Calu3 (cell line): ENCODE measurements at regions not wholly inside any gene's neighbourhood (a gene's known extent, or its start where the extent isn't known, plus 50 kb on each side); places are given as distances from the start of the nearest gene placed in this dataset.

Experiments used
- BruUV-seq: library from RNA; stranded (reverse); fragments of 400-500 nt; replicated peaks from 2 replicates; lab custom pipeline; 2021; lab: Mats Ljungman, UMichigan
- CTCF ChIA-PET: fragments of 300-600 bp; sonication (Branson Sonifier 250); formaldehyde crosslinking; loops from one replicate; lab custom pipeline; 2022; ENCODE audit warnings: antibody characterized with exemption; lab: Charles Lee
- DNase-seq: peaks from one replicate; pipeline ENCODE4 v3.0.0; 2022
- H3K27ac Mint-ChIP-seq: one replicate; pipeline ENCODE4 v1.8.0; 2022; ENCODE audit warnings: mixed read lengths; ENCODE audit not compliant: unreplicated experiment
- H3K27me3 Mint-ChIP-seq: one replicate; pipeline ENCODE4 v1.8.0; 2022; ENCODE audit warnings: mixed read lengths; ENCODE audit not compliant: unreplicated experiment
- H3K36me3 Mint-ChIP-seq: one replicate; pipeline ENCODE4 v1.8.0; 2022; ENCODE audit warnings: mild to moderate bottlenecking, moderate library complexity, mixed read lengths; ENCODE audit not compliant: insufficient read depth, unreplicated experiment
- H3K4me1 Mint-ChIP-seq: one replicate; pipeline ENCODE4 v1.8.0; 2022; ENCODE audit warnings: mild to moderate bottlenecking, low read depth, mixed read lengths; ENCODE audit not compliant: unreplicated experiment
- H3K4me3 Mint-ChIP-seq: one replicate; pipeline ENCODE4 v1.8.0; 2022; ENCODE audit warnings: mild to moderate bottlenecking, low read depth, moderate library complexity, mixed read lengths; ENCODE audit not compliant: unreplicated experiment
- H3K9me3 Mint-ChIP-seq: one replicate; pipeline ENCODE4 v1.8.0; 2022; ENCODE audit warnings: low read depth, mixed read lengths; ENCODE audit not compliant: unreplicated experiment
- CTCF ChIP-seq: fragments of 200-600 bp; IDR thresholded peaks from one replicate; pipeline ENCODE4 v1.8.0; 2022; ENCODE audit warnings: antibody characterized with exemption; ENCODE audit not compliant: unreplicated experiment
- intact Hi-C: fragments of 100-400 bp; cut with micrococcal nuclease; formaldehyde crosslinking; loops from one replicate; pipeline ENCODE4 v1.10.0; 2022; ENCODE audit not compliant: unreplicated experiment

DNA sequence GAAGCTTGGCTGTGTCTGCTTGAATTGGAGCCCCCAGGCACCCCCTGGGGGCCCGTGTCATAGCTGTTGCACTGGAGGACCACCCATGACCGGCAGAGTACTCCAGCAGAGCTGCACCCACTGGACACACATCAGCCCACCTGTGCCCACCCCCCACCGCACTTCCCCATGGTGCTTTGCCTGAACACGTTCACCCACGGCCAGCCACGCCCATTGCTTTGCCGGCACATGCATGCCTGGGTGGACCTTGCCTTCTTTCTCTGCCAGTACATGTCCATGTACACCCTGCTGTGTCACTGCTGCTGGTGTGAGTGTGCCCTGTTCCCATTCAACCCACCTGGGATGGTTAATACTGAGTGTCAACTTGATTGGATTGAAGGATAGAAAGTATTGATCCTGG is 88.7 kb downstream of the SAMD9 start:
- H3K9me3 Mint-ChIP-seq: no peaks in the 10 kb centered on the region
- no peak for DNase-seq
- H3K27me3 Mint-ChIP-seq: no peaks in the 10 kb centered on the region
- H3K27ac Mint-ChIP-seq: no peak overlapping the region
- intact Hi-C loops: no loop called here
- no peak for TF ChIP-seq CTCF
- H3K4me1 Mint-ChIP-seq: no peaks in the 10 kb centered on the region
- CTCF ChIA-PET: no interaction called here
- no peak overlapping the region for H3K4me3 Mint-ChIP-seq
- no peaks in the 10 kb centered on the region for H3K36me3 Mint-ChIP-seq
- no TSS peak for BruUV-seq

GRCh38 chr7:93028610-93029009 is 89.2 kb downstream of the SAMD9 start:
- BruUV-seq: no TSS peak
- no peaks in the 10 kb centered on the region for H3K36me3 Mint-ChIP-seq
- DNase-seq: no peak
- intact Hi-C loops: no loop called here
- H3K27ac Mint-ChIP-seq: no peak overlapping the region
- H3K4me3 Mint-ChIP-seq: no peak overlapping the region
- TF ChIP-seq CTCF: no peak
- CTCF ChIA-PET: no interaction called here
- H3K4me1 Mint-ChIP-seq: no peaks in the 10 kb centered on the region
- no peaks in the 10 kb centered on the region for H3K27me3 Mint-ChIP-seq
- no peaks in the 10 kb centered on the region for H3K9me3 Mint-ChIP-seq

- intact Hi-C loops: no loop called here
- H3K27me3 Mint-ChIP-seq: no peaks in the 10 kb centered on the region
- BruUV-seq: no TSS peak
- no peaks in the 10 kb centered on the region for H3K36me3 Mint-ChIP-seq
- no peak for TF ChIP-seq CTCF
- H3K4me3 Mint-ChIP-seq: no peak overlapping the region
- DNase-seq: no peak
- CTCF ChIA-PET: no interaction called here
- H3K9me3 Mint-ChIP-seq: no peaks in the 10 kb centered on the region
- H3K4me1 Mint-ChIP-seq: no peaks in the 10 kb centered on the region
- H3K27ac Mint-ChIP-seq: no peak overlapping the region
Observed at GRCh38 chr7:93027044-93027443, 90.7 kb downstream of the SAMD9 start.

DNA sequence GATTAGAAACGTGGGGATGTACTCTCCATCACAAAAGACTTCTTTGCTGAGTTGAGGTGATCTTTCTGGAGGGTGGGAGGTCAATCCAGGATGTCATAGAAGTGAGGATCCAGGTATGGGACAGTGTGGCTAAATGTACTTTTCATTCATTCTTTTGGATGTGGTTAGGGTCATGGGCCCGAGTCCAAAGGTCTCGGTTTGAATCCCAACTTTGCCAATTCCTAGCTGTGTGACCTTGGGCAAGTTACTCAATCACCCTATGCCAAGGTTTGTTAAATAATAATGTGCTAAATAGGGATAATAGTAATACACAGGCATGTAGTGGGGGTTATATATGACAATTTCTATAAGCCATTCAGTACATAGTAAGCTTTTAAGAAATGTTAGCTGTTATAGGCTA is 91.4 kb downstream of the SAMD9 start:
- H3K27ac Mint-ChIP-seq: no peak overlapping the region
- H3K9me3 Mint-ChIP-seq: no peaks in the 10 kb centered on the region
- no TSS peak for BruUV-seq
- DNase-seq: no peak
- H3K36me3 Mint-ChIP-seq: no peaks in the 10 kb centered on the region
- H3K4me1 Mint-ChIP-seq: no peaks in the 10 kb centered on the region
- CTCF ChIA-PET: no interaction called here
- TF ChIP-seq CTCF: no peak
- intact Hi-C loops: no loop called here
- H3K27me3 Mint-ChIP-seq: no peaks in the 10 kb centered on the region
- H3K4me3 Mint-ChIP-seq: no peak overlapping the region
